ENCODE measurements at regions not wholly inside any gene's neighbourhood (a gene's known extent, or its start where the extent isn't known, plus 50 kb on each side); places are given as distances from the start of the nearest gene placed in this dataset.

GRCh38 chr16:26648851-26649250, 417.9 kb upstream of the C16orf82 start:
- DNase-seq: no peak
- H3K4me1 Mint-ChIP-seq: peaks cover 0 to 8% (median 0%) of the 10 kb centered on the region in 3 donors
- H3K27me3 Mint-ChIP-seq: peaks cover 20 to 24% (median 20%) of the 10 kb centered on the region in 3 donors
- no peak for ATAC-seq (ENCODE audit: low read depth in 2 of 2)
- no peak overlapping the region for H3K4me3 Mint-ChIP-seq
- H3K9me3 Mint-ChIP-seq: peaks cover 0 to 11% (median 2%) of the 10 kb centered on the region in 7 donors
- H3K36me3 Mint-ChIP-seq: peaks cover 0 to 4% of the 10 kb centered on the region in 2 donors
- no peak overlapping the region for H3K27ac Mint-ChIP-seq

GRCh38 chr16:26649381-26650045, 417.2 kb upstream of the C16orf82 start:
- H3K27me3 Mint-ChIP-seq: peaks cover 14 to 24% (median 20%) of the 10 kb centered on the region in 3 donors
- H3K9me3 Mint-ChIP-seq: peaks cover 0 to 11% (median 2%) of the 10 kb centered on the region in 7 donors
- H3K36me3 Mint-ChIP-seq: peaks cover 0 to 4% of the 10 kb centered on the region in 2 donors
- no peak overlapping the region for H3K4me3 Mint-ChIP-seq
- ATAC-seq (ENCODE audit: low read depth in 2 of 2) (no peak), DNase-seq (no peak)
- H3K4me1 Mint-ChIP-seq: peaks cover 0 to 8% (median 0%) of the 10 kb centered on the region in 3 donors
- no peak overlapping the region for H3K27ac Mint-ChIP-seq

GRCh38 chr16:26651464-26651863, 415.3 kb upstream of the C16orf82 start:
- peaks cover 0 to 27% (median 4%) of the 10 kb centered on the region in 7 donors for H3K9me3 Mint-ChIP-seq
- peaks cover 7 to 21% (median 20%) of the 10 kb centered on the region in 3 donors for H3K27me3 Mint-ChIP-seq
- no peak overlapping the region for H3K4me3 Mint-ChIP-seq
- ATAC-seq (ENCODE audit: low read depth in 2 of 2) (peak in 1 of 2 donors; percentile 16), DNase-seq (no peak)
- H3K4me1 Mint-ChIP-seq: peaks cover 0 to 8% (median 0%) of the 10 kb centered on the region in 3 donors
- peaks cover 0 to 4% of the 10 kb centered on the region in 2 donors for H3K36me3 Mint-ChIP-seq
- H3K27ac Mint-ChIP-seq: no peak overlapping the region

GRCh38 chr16:26651884-26652283, 414.8 kb upstream of the C16orf82 start:
- no peak for DNase-seq
- no peak overlapping the region for H3K4me3 Mint-ChIP-seq
- H3K4me1 Mint-ChIP-seq: peaks cover 0 to 8% (median 0%) of the 10 kb centered on the region in 3 donors
- peaks cover 0 to 4% of the 10 kb centered on the region in 2 donors for H3K36me3 Mint-ChIP-seq
- H3K27ac Mint-ChIP-seq: no peak overlapping the region
- H3K9me3 Mint-ChIP-seq: peaks cover 0 to 31% (median 6%) of the 10 kb centered on the region in 7 donors
- ATAC-seq (ENCODE audit: low read depth in 2 of 2): no peak
- H3K27me3 Mint-ChIP-seq: peaks cover 7 to 21% (median 20%) of the 10 kb centered on the region in 3 donors

- Mint-ChIP-seq H3K27me3 (peaks cover 12 to 21% (median 14%) of the 10 kb centered on the region in 3 donors), H3K36me3 (peaks cover 0 to 5% of the 10 kb centered on the region in 2 donors), H3K27ac (no peak overlapping the region), H3K4me3 (no peak overlapping the region), H3K9me3 (peaks cover 0 to 27% (median 5%) of the 10 kb centered on the region in 7 donors), H3K4me1 (no peaks in the 10 kb centered on the region)
- DNase-seq: no peak
- ATAC-seq (ENCODE audit: low read depth in 2 of 2): no peak
These were observed 408.2 kb upstream of the C16orf82 start for GRCh38 chr16:26658486-26658885.

GRCh38 chr16:26658915-26659314, 407.8 kb upstream of the C16orf82 start:
- Mint-ChIP-seq H3K36me3 (peaks cover 0 to 8% of the 10 kb centered on the region in 2 donors), H3K27me3 (peaks cover 13 to 25% (median 18%) of the 10 kb centered on the region in 3 donors), H3K4me3 (no peak overlapping the region), H3K4me1 (no peaks in the 10 kb centered on the region), H3K27ac (no peak overlapping the region), H3K9me3 (peaks cover 0 to 27% (median 5%) of the 10 kb centered on the region in 7 donors)
- DNase-seq (no peak), ATAC-seq (ENCODE audit: low read depth in 2 of 2) (no peak)

GRCh38 chr16:26664086-26664485, 402.6 kb upstream of the C16orf82 start:
- no peak for DNase-seq
- Mint-ChIP-seq H3K9me3 (peaks cover 0 to 3% (median 0%) of the 10 kb centered on the region in 7 donors), H3K27ac (no peak overlapping the region), H3K4me3 (no peak overlapping the region), H3K27me3 (peaks cover 17 to 26% (median 21%) of the 10 kb centered on the region in 3 donors), H3K4me1 (no peaks in the 10 kb centered on the region), H3K36me3 (peaks cover 0 to 8% of the 10 kb centered on the region in 2 donors)
- ATAC-seq (ENCODE audit: low read depth in 2 of 2): no peak

- no peak for ATAC-seq (ENCODE audit: low read depth in 2 of 2)
- Mint-ChIP-seq H3K27me3 (peaks cover 21 to 32% (median 26%) of the 10 kb centered on the region in 3 donors), H3K36me3 (peaks cover 0 to 8% of the 10 kb centered on the region in 2 donors), H3K27ac (no peak overlapping the region), H3K4me3 (no peak overlapping the region), H3K4me1 (no peaks in the 10 kb centered on the region), H3K9me3 (peaks cover 0 to 10% (median 3%) of the 10 kb centered on the region in 7 donors)
- DNase-seq: no peak
These were observed 401.4 kb upstream of the C16orf82 start for GRCh38 chr16:26665166-26665939.

- Mint-ChIP-seq H3K4me3 (no peak overlapping the region), H3K9me3 (peaks cover 3 to 12% (median 6%) of the 10 kb centered on the region in 7 donors), H3K4me1 (no peaks in the 10 kb centered on the region), H3K27me3 (peaks cover 24 to 34% (median 32%) of the 10 kb centered on the region in 3 donors), H3K27ac (no peak overlapping the region), H3K36me3 (peaks cover 0 to 8% of the 10 kb centered on the region in 2 donors)
- DNase-seq (no peak), ATAC-seq (ENCODE audit: low read depth in 2 of 2) (no peak)
These were observed 400.2 kb upstream of the C16orf82 start for GRCh38 chr16:26666486-26666885.

GRCh38 chr16:26667307-26667706, 399.4 kb upstream of the C16orf82 start:
- Mint-ChIP-seq H3K4me1 (no peaks in the 10 kb centered on the region), H3K27ac (no peak overlapping the region), H3K27me3 (peaks cover 28 to 34% (median 28%) of the 10 kb centered on the region in 3 donors), H3K9me3 (peaks cover 3 to 14% (median 9%) of the 10 kb centered on the region in 7 donors), H3K4me3 (no peak overlapping the region), H3K36me3 (peaks cover 0 to 8% of the 10 kb centered on the region in 2 donors)
- no peak for DNase-seq
- ATAC-seq (ENCODE audit: low read depth in 2 of 2): no peak

GRCh38 chr16:26668026-26668425, 398.7 kb upstream of the C16orf82 start:
- no peak overlapping the region for H3K4me3 Mint-ChIP-seq
- H3K4me1 Mint-ChIP-seq: no peaks in the 10 kb centered on the region

GRCh38 chr16:26672206-26672605, 394.5 kb upstream of the C16orf82 start:
- no peak for ATAC-seq (ENCODE audit: low read depth in 2 of 2)
- DNase-seq: no peak
- Mint-ChIP-seq H3K4me3 (no peak overlapping the region), H3K36me3 (peaks cover 0 to 5% of the 10 kb centered on the region in 2 donors), H3K27me3 (peaks cover 6 to 21% (median 14%) of the 10 kb centered on the region in 3 donors), H3K27ac (no peak overlapping the region), H3K4me1 (no peaks in the 10 kb centered on the region), H3K9me3 (peaks cover 3 to 23% (median 14%) of the 10 kb centered on the region in 7 donors)

More at GRCh38 chr16:26668026-26668425, 398.7 kb upstream of the C16orf82 start:
- peaks cover 3 to 16% (median 9%) of the 10 kb centered on the region in 7 donors for H3K9me3 Mint-ChIP-seq
- peaks cover 0 to 7% of the 10 kb centered on the region in 2 donors for H3K36me3 Mint-ChIP-seq
- H3K27me3 Mint-ChIP-seq: peaks cover 23 to 34% (median 25%) of the 10 kb centered on the region in 3 donors
- ATAC-seq (ENCODE audit: low read depth in 2 of 2) (no peak), DNase-seq (no peak)
- H3K27ac Mint-ChIP-seq: no peak overlapping the region

GRCh38 chr16:26673011-26673410, 393.7 kb upstream of the C16orf82 start:
- Mint-ChIP-seq H3K4me1 (no peaks in the 10 kb centered on the region), H3K4me3 (peak overlapping the region in 1 of 8 donors; percentile 73)

More at GRCh38 chr16:26673011-26673410, 393.7 kb upstream of the C16orf82 start:
- DNase-seq (no peak), ATAC-seq (ENCODE audit: low read depth in 2 of 2) (no peak)
- Mint-ChIP-seq H3K27me3 (peaks cover 9 to 25% (median 10%) of the 10 kb centered on the region in 3 donors), H3K9me3 (peaks cover 3 to 23% (median 14%) of the 10 kb centered on the region in 7 donors), H3K36me3 (peaks cover 0 to 5% of the 10 kb centered on the region in 2 donors), H3K27ac (peak overlapping the region in 1 of 6 donors; percentile 73)
